ENCODE measurements at regions not wholly inside any gene's neighbourhood (a gene's known extent, or its start where the extent isn't known, plus 50 kb on each side); places are given as distances from the start of the nearest gene placed in this dataset.

- DNase-seq (no peak), ATAC-seq (replicated peaks in 1 of 4) (no peak)
- Histone ChIP-seq H3K4me1 (ENCODE audit: control insufficient read depth in 1 of 2, extremely low read depth in 1 of 2, insufficient read depth in 2 of 2, low read length in 2 of 2) (peaks cover 22 to 24% of the 10 kb centered on the region in 2 experiments), H3K4me3 (ENCODE audit: control insufficient read depth in 1 of 2, extremely low read depth in 1 of 2, low read length in 1 of 2) (no peak overlapping the region), H3K27ac (ENCODE audit: low read length) (no peak overlapping the region), H3K27me3 (replicated peaks in 1 of 2; ENCODE audit: control insufficient read depth in 2 of 2, extremely low read depth in 1 of 2, insufficient read depth in 2 of 2, low read length in 1 of 2) (no peaks in the 10 kb centered on the region), H3K36me3 (ENCODE audit: control insufficient read depth in 2 of 2, extremely low read depth in 1 of 2, insufficient read depth in 1 of 2, low read length in 1 of 2) (no peaks in the 10 kb centered on the region), H3K9me3 (no peaks in the 10 kb centered on the region)
- POLR2A ChIA-PET = no interaction called here
- CTCF ChIA-PET = no interaction called here
- peak overlapping the region in 1 of 2 donors; percentile 50 for H3K27ac Mint-ChIP-seq
- H3K4me1 Mint-ChIP-seq = peaks cover 20 to 34% (median 25%) of the 10 kb centered on the region in 3 donors
- no peak overlapping the region for H3K4me3 Mint-ChIP-seq
- H3K9me3 Mint-ChIP-seq = no peaks in the 10 kb centered on the region
- H3K36me3 Mint-ChIP-seq = no peaks in the 10 kb centered on the region
- no peaks in the 10 kb centered on the region for H3K27me3 Mint-ChIP-seq
- WGBS (ENCODE audit: insufficient coverage) = 100% methylated on average over 1 of the region's 4 CpGs
These were observed 53.0 kb upstream of the CA12 start for GRCh38 chr15:63434576-63435186.

GRCh38 chr15:63435204-63435820, 53.7 kb upstream of the CA12 start:
- Mint-ChIP-seq H3K36me3 (no peaks in the 10 kb centered on the region), H3K27me3 (no peaks in the 10 kb centered on the region), H3K4me3 (no peak overlapping the region), H3K4me1 (peaks cover 25 to 40% (median 32%) of the 10 kb centered on the region in 3 donors), H3K27ac (no peak overlapping the region), H3K9me3 (no peaks in the 10 kb centered on the region)
- ATAC-seq (replicated peaks in 1 of 4) (no peak), DNase-seq (no peak)
- H3K9me3 ChIP-seq = no peaks in the 10 kb centered on the region
- H3K36me3 ChIP-seq (ENCODE audit: control insufficient read depth in 2 of 2, extremely low read depth in 1 of 2, insufficient read depth in 1 of 2, low read length in 1 of 2) = no peaks in the 10 kb centered on the region
- ChIA-PET POLR2A (interaction anchor here in 1 of 2 donors (1.4 kb wide), 1 partner anchor 11 kb away, joined by 5 read pairs; no protein-coding TSS in a partner anchor), CTCF (no interaction called here)
- peaks cover 27 to 29% of the 10 kb centered on the region in 2 experiments for H3K4me1 ChIP-seq (ENCODE audit: control insufficient read depth in 1 of 2, extremely low read depth in 1 of 2, insufficient read depth in 2 of 2, low read length in 2 of 2)
- H3K4me3 ChIP-seq (ENCODE audit: control insufficient read depth in 1 of 2, extremely low read depth in 1 of 2, low read length in 1 of 2) = no peak overlapping the region
- no peak overlapping the region for H3K27ac ChIP-seq (ENCODE audit: low read length)
- WGBS (ENCODE audit: insufficient coverage) = 85% methylated on average over 6 of the region's 9 CpGs
- H3K27me3 ChIP-seq (replicated peaks in 1 of 2; ENCODE audit: control insufficient read depth in 2 of 2, extremely low read depth in 1 of 2, insufficient read depth in 2 of 2, low read length in 1 of 2) = no peaks in the 10 kb centered on the region

GRCh38 chr15:63436341-63436740, 54.7 kb upstream of the CA12 start:
- H3K4me3 Mint-ChIP-seq = peak overlapping the region in 1 of 3 donors; percentile 59
- peak overlapping the region; percentile 75 for H3K27ac ChIP-seq (ENCODE audit: low read length)
- WGBS (ENCODE audit: insufficient coverage) = 100% methylated on average over 2 of the region's 2 CpGs
- CTCF ChIA-PET = interaction anchor here (0.6 to 2.0 kb wide), 3 partner anchors 10 to 45 kb away, joined by 4 to 9 read pairs (median 6); no protein-coding TSS in a partner anchor
- DNase-seq (no peak), ATAC-seq (replicated peaks in 1 of 4) (no peak)
- POLR2A ChIA-PET = interaction anchor here in 1 of 2 donors (1.4 kb wide), 1 partner anchor 10 kb away, joined by 5 read pairs; no protein-coding TSS in a partner anchor
- no peaks in the 10 kb centered on the region for H3K36me3 Mint-ChIP-seq
- peak overlapping the region; percentile 90 to 92 for H3K27ac Mint-ChIP-seq
- H3K4me1 Mint-ChIP-seq = peaks cover 35 to 51% (median 42%) of the 10 kb centered on the region in 3 donors
- H3K4me3 ChIP-seq (ENCODE audit: control insufficient read depth in 1 of 2, extremely low read depth in 1 of 2, low read length in 1 of 2) = no peak overlapping the region
- H3K36me3 ChIP-seq (ENCODE audit: control insufficient read depth in 2 of 2, extremely low read depth in 1 of 2, insufficient read depth in 1 of 2, low read length in 1 of 2) = no peaks in the 10 kb centered on the region
- H3K27me3 ChIP-seq (replicated peaks in 1 of 2; ENCODE audit: control insufficient read depth in 2 of 2, extremely low read depth in 1 of 2, insufficient read depth in 2 of 2, low read length in 1 of 2) = no peaks in the 10 kb centered on the region
- H3K4me1 ChIP-seq (ENCODE audit: control insufficient read depth in 1 of 2, extremely low read depth in 1 of 2, insufficient read depth in 2 of 2, low read length in 2 of 2) = peaks cover 35 to 37% of the 10 kb centered on the region in 2 experiments
- no peaks in the 10 kb centered on the region for H3K27me3 Mint-ChIP-seq
- H3K9me3 ChIP-seq = no peaks in the 10 kb centered on the region
- H3K9me3 Mint-ChIP-seq = no peaks in the 10 kb centered on the region

GRCh38 chr15:63436872-63437375, 55.3 kb upstream of the CA12 start:
- 36% methylated on average over 2 of the region's 3 CpGs for WGBS (ENCODE audit: insufficient coverage)
- Mint-ChIP-seq H3K27me3 (no peaks in the 10 kb centered on the region), H3K4me3 (peak overlapping the region in 1 of 3 donors; percentile 59), H3K27ac (peak overlapping the region; percentile 90 to 92), H3K9me3 (no peaks in the 10 kb centered on the region), H3K36me3 (no peaks in the 10 kb centered on the region), H3K4me1 (peaks cover 37 to 55% (median 44%) of the 10 kb centered on the region in 3 donors)
- Histone ChIP-seq H3K4me3 (ENCODE audit: control insufficient read depth in 1 of 2, extremely low read depth in 1 of 2, low read length in 1 of 2) (no peak overlapping the region), H3K27me3 (replicated peaks in 1 of 2; ENCODE audit: control insufficient read depth in 2 of 2, extremely low read depth in 1 of 2, insufficient read depth in 2 of 2, low read length in 1 of 2) (peaks cover 0 to 4% of the 10 kb centered on the region in 2 experiments), H3K27ac (ENCODE audit: low read length) (peak overlapping the region; percentile 75), H3K36me3 (ENCODE audit: control insufficient read depth in 2 of 2, extremely low read depth in 1 of 2, insufficient read depth in 1 of 2, low read length in 1 of 2) (no peaks in the 10 kb centered on the region), H3K9me3 (no peaks in the 10 kb centered on the region), H3K4me1 (ENCODE audit: control insufficient read depth in 1 of 2, extremely low read depth in 1 of 2, insufficient read depth in 2 of 2, low read length in 2 of 2) (peaks cover 38 to 39% of the 10 kb centered on the region in 2 experiments)
- ATAC-seq (replicated peaks in 1 of 4) (peak; percentile 90 to 97 (median 93)), DNase-seq (peak; percentile 57 to 89 (median 82))
- ChIA-PET CTCF (interaction anchor here (0.6 to 2.0 kb wide), 7 partner anchors 10 to 117 kb away, joined by 3 to 9 read pairs (median 4); no protein-coding TSS in a partner anchor), POLR2A (interaction anchor here (0.6 to 1.6 kb wide), 4 partner anchors 8 to 59 kb away, joined by 3 to 6 read pairs (median 5); no protein-coding TSS in a partner anchor)

GRCh38 chr15:63439536-63440264, 58.1 kb upstream of the CA12 start:
- DNase-seq (peak in 1 of 35 experiments; percentile 27), ATAC-seq (replicated peaks in 1 of 4) (no peak)
- H3K27me3 ChIP-seq (replicated peaks in 1 of 2; ENCODE audit: control insufficient read depth in 2 of 2, extremely low read depth in 1 of 2, insufficient read depth in 2 of 2, low read length in 1 of 2) = peaks cover 0 to 4% of the 10 kb centered on the region in 2 experiments
- H3K9me3 ChIP-seq = no peaks in the 10 kb centered on the region
- H3K36me3 ChIP-seq (ENCODE audit: control insufficient read depth in 2 of 2, extremely low read depth in 1 of 2, insufficient read depth in 1 of 2, low read length in 1 of 2) = no peaks in the 10 kb centered on the region
- H3K4me1 ChIP-seq (ENCODE audit: control insufficient read depth in 1 of 2, extremely low read depth in 1 of 2, insufficient read depth in 2 of 2, low read length in 2 of 2) = peaks cover 37 to 38% of the 10 kb centered on the region in 2 experiments
- H3K4me3 Mint-ChIP-seq = no peak overlapping the region
- no peaks in the 10 kb centered on the region for H3K27me3 Mint-ChIP-seq
- H3K27ac ChIP-seq (ENCODE audit: low read length) = peak overlapping the region; percentile 16
- CTCF ChIA-PET = no interaction called here
- H3K9me3 Mint-ChIP-seq = no peaks in the 10 kb centered on the region
- no peak overlapping the region for H3K4me3 ChIP-seq (ENCODE audit: control insufficient read depth in 1 of 2, extremely low read depth in 1 of 2, low read length in 1 of 2)
- H3K27ac Mint-ChIP-seq = peak overlapping the region; percentile 39 to 74
- peaks cover 38 to 55% (median 44%) of the 10 kb centered on the region in 3 donors for H3K4me1 Mint-ChIP-seq
- H3K36me3 Mint-ChIP-seq = no peaks in the 10 kb centered on the region
- 54% methylated on average over 7 of the region's 7 CpGs for WGBS (ENCODE audit: insufficient coverage)
- POLR2A ChIA-PET = interaction anchor here in 1 of 2 donors (0.6 kb wide), 1 partner anchor 367 kb away, joined by 8 read pairs; no protein-coding TSS in a partner anchor

- peak overlapping the region; percentile 53 to 74 for H3K27ac Mint-ChIP-seq
These were observed 58.6 kb upstream of the CA12 start for GRCh38 chr15:63440265-63440648.

More at GRCh38 chr15:63440265-63440648, 58.6 kb upstream of the CA12 start:
- Mint-ChIP-seq H3K4me3 (peak overlapping the region in 1 of 3 donors; percentile 46), H3K27me3 (no peaks in the 10 kb centered on the region), H3K9me3 (no peaks in the 10 kb centered on the region), H3K4me1 (peaks cover 40 to 51% (median 44%) of the 10 kb centered on the region in 3 donors), H3K36me3 (no peaks in the 10 kb centered on the region)
- H3K4me1 ChIP-seq (ENCODE audit: control insufficient read depth in 1 of 2, extremely low read depth in 1 of 2, insufficient read depth in 2 of 2, low read length in 2 of 2) = peaks cover 37 to 38% of the 10 kb centered on the region in 2 experiments
- ATAC-seq (replicated peaks in 1 of 4) (no peak), DNase-seq (no peak)
- WGBS (ENCODE audit: insufficient coverage) = 80% methylated on average over 1 of the region's 3 CpGs
- no peak overlapping the region for H3K4me3 ChIP-seq (ENCODE audit: control insufficient read depth in 1 of 2, extremely low read depth in 1 of 2, low read length in 1 of 2)
- peak overlapping the region; percentile 16 for H3K27ac ChIP-seq (ENCODE audit: low read length)
- POLR2A ChIA-PET = interaction anchor here in 1 of 2 donors (0.6 kb wide), 1 partner anchor 366 kb away, joined by 8 read pairs; no protein-coding TSS in a partner anchor
- no peaks in the 10 kb centered on the region for H3K36me3 ChIP-seq (ENCODE audit: control insufficient read depth in 2 of 2, extremely low read depth in 1 of 2, insufficient read depth in 1 of 2, low read length in 1 of 2)
- CTCF ChIA-PET = no interaction called here
- H3K27me3 ChIP-seq (replicated peaks in 1 of 2; ENCODE audit: control insufficient read depth in 2 of 2, extremely low read depth in 1 of 2, insufficient read depth in 2 of 2, low read length in 1 of 2) = peaks cover 0 to 4% of the 10 kb centered on the region in 2 experiments
- no peaks in the 10 kb centered on the region for H3K9me3 ChIP-seq

Measured in T-cell (primary cell).